Liver (tissue), 8 donors: ENCODE measurements at regions not wholly inside any gene's neighbourhood (a gene's known extent, or its start where the extent isn't known, plus 50 kb on each side); places are given as distances from the start of the nearest gene placed in this dataset.

Experiments
- DNase-seq: peaks from one replicate; pipeline ENCODE4 v3.0.0-alpha.2; 2017; ENCODE audit warnings: low spot score
- H3K27ac ChIP-seq, 2 donors: one replicate each; pipeline ENCODE4 v1.7.0; 2013; ENCODE audit warnings: inconsistent platforms in 2 of 2, low read length in 2 of 2, control low read depth in 1 of 2, low read depth in 1 of 2, mild to moderate bottlenecking in 1 of 2
- H3K27me3 ChIP-seq, 4 donors: one replicate each; pipeline versions ENCODE4 v1.6.1 to v1.7.0; 2013; ENCODE audit warnings: low read length in 3 of 4, inconsistent platforms in 1 of 4, mild to moderate bottlenecking in 1 of 4, moderate library complexity in 1 of 4; ENCODE audit not compliant: control insufficient read depth in 4 of 4, insufficient read depth in 4 of 4
- H3K36me3 ChIP-seq, 4 donors: one replicate each; pipeline versions ENCODE4 v1.6.1 to v1.7.0; 2013; ENCODE audit warnings: low read length in 3 of 4, mild to moderate bottlenecking in 3 of 4, low read depth in 1 of 4, moderate library complexity in 1 of 4; ENCODE audit not compliant: control insufficient read depth in 4 of 4, insufficient read depth in 3 of 4
- H3K4me1 ChIP-seq, 4 donors: one replicate each; pipeline versions ENCODE4 v1.6.1 to v1.7.0; 2013; ENCODE audit warnings: low read length in 3 of 4, mild to moderate bottlenecking in 3 of 4, moderate library complexity in 1 of 4; ENCODE audit not compliant: control insufficient read depth in 4 of 4, insufficient read depth in 4 of 4
- H3K4me3 ChIP-seq, 3 donors: one replicate each; pipeline versions ENCODE4 v1.6.1 to v1.7.0; 2013; ENCODE audit warnings: low read length in 3 of 3, control low read depth in 1 of 3, low read depth in 1 of 3, mild to moderate bottlenecking in 1 of 3
- H3K9ac ChIP-seq, 2 donors: one replicate each; pipeline ENCODE4 v1.7.0; 2013; ENCODE audit warnings: low read length in 2 of 2, mild to moderate bottlenecking in 2 of 2, moderate library complexity in 2 of 2, control low read depth in 1 of 2, low read depth in 1 of 2
- H3K9me3 ChIP-seq, 4 donors: one replicate each; pipeline versions ENCODE4 v1.6.1 to v1.7.0; 2013; ENCODE audit warnings: low read length in 3 of 4; ENCODE audit not compliant: control insufficient read depth in 4 of 4
- ATF3 ChIP-seq: IDR thresholded peaks from 2 replicates; pipeline ENCODE4 v1.6.1; 2016; ENCODE audit warnings: antibody characterized with exemption
- CTCF ChIP-seq: fragments of 150-350 bp; IDR thresholded peaks from 2 replicates; pipeline ENCODE4 v1.5.1; 2017; ENCODE audit warnings: improper control_type of control experiment, low read depth, low read length; ENCODE audit not compliant: missing input control
- EGR1 ChIP-seq, 2 donors: IDR thresholded peaks; 2 replicates each; pipeline ENCODE4 v1.6.1; 2016 to 2018; ENCODE audit warnings: antibody characterized with exemption in 2 of 2, low read depth in 2 of 2
- FOXA1 ChIP-seq: IDR thresholded peaks from 2 replicates; pipeline ENCODE4 v1.6.1; 2016; ENCODE audit warnings: antibody characterized with exemption
- FOXA2 ChIP-seq: IDR thresholded peaks from 2 replicates; pipeline ENCODE4 v1.6.1; 2016; ENCODE audit warnings: antibody characterized with exemption
- HNF4A ChIP-seq, 2 donors: conservative IDR thresholded peaks; 2 replicates each; pipeline ENCODE4 v1.6.1; 2016; ENCODE audit warnings: antibody characterized with exemption in 2 of 2, mild to moderate bottlenecking in 2 of 2
- HNF4G ChIP-seq: IDR thresholded peaks from 2 replicates; pipeline ENCODE4 v1.6.1; 2016; ENCODE audit warnings: antibody characterized with exemption
- JUND ChIP-seq, 2 donors: IDR thresholded peaks; 2 replicates each; pipeline ENCODE4 v1.6.1; 2016; ENCODE audit warnings: antibody characterized with exemption in 2 of 2
- MAX ChIP-seq: IDR thresholded peaks from 2 replicates; pipeline ENCODE4 v1.6.1; 2016; ENCODE audit warnings: antibody characterized with exemption
- RAD21 ChIP-seq, 2 donors: IDR thresholded peaks; 2 replicates each; pipeline ENCODE4 v1.6.1; 2016; ENCODE audit warnings: antibody characterized with exemption in 2 of 2, mild to moderate bottlenecking in 2 of 2
- REST ChIP-seq: IDR thresholded peaks from 2 replicates; pipeline ENCODE4 v1.6.1; 2016; ENCODE audit warnings: antibody characterized with exemption, mild to moderate bottlenecking
- RXRA ChIP-seq, 2 donors: IDR thresholded peaks; 2 replicates each; pipeline ENCODE4 v1.6.1; 2017 to 2018; ENCODE audit warnings: antibody characterized with exemption in 2 of 2, mild to moderate bottlenecking in 1 of 2
- TAF1 ChIP-seq: conservative IDR thresholded peaks from 2 replicates; pipeline ENCODE4 v1.6.1; 2016; ENCODE audit warnings: antibody characterized with exemption, mild to moderate bottlenecking
- YY1 ChIP-seq: IDR thresholded peaks from 2 replicates; pipeline ENCODE4 v1.6.1; 2016; ENCODE audit warnings: antibody characterized with exemption, mild to moderate bottlenecking
- ZBTB33 ChIP-seq: IDR thresholded peaks from 2 replicates; pipeline ENCODE4 v1.6.1; 2016; ENCODE audit warnings: antibody characterized with exemption
- WGBS: extraction: QIAGEN DNeasy Blood & Tissue Kit; methylation state at CpG from one replicate; pipeline ENCODE4 v1.1.7; 2013; 5-methylcytosine and 5-hydroxymethylcytosine counted together
- donor health status: healthy.
- donor health status: healthy.
- donor health status: healthy.
- donor health status: healthy.
- donor health status: healthy.

- no peak overlapping the region for H3K27ac ChIP-seq
- no peak overlapping the region for H3K4me3 ChIP-seq
- H3K36me3 ChIP-seq, result no peaks in the 10 kb centered on the region
- no peaks in the 10 kb centered on the region for H3K4me1 ChIP-seq
- no peak overlapping the region for H3K9ac ChIP-seq
- TF ChIP-seq YY1, result no peak
- no peak for TF ChIP-seq CTCF
- TF ChIP-seq RAD21 (IDR thresholded peaks at IDR 0.05), result no peak
- no peak for TF ChIP-seq EGR1 (IDR thresholded peaks at IDR 0.05; ENCODE audit: low read depth in 2 of 2)
- TF ChIP-seq HNF4G, result no peak
- TF ChIP-seq FOXA2, result no peak
- TF ChIP-seq TAF1, result no peak
- TF ChIP-seq JUND (IDR thresholded peaks at IDR 0.05), result no peak
- TF ChIP-seq HNF4A (conservative IDR thresholded peaks at IDR 0.05), result no peak
- TF ChIP-seq FOXA1, result no peak
- TF ChIP-seq RXRA (IDR thresholded peaks at IDR 0.05), result no peak
- no peak for TF ChIP-seq ATF3
- no peak for TF ChIP-seq ZBTB33
- TF ChIP-seq MAX, result no peak
- no peak for TF ChIP-seq REST
- H3K9me3 ChIP-seq, result no peaks in the 10 kb centered on the region
- no peaks in the 10 kb centered on the region for H3K27me3 ChIP-seq
- DNase-seq, result no peak
- 63% methylated on average over 1 of the region's 1 CpG for WGBS
These were observed 120.0 kb upstream of the IRX1 start for GRCh38 chr5:3475674-3476073.

- Histone ChIP-seq H3K9ac (no peak overlapping the region), H3K4me3 (no peak overlapping the region), H3K4me1 (no peaks in the 10 kb centered on the region), H3K27ac (no peak overlapping the region), H3K27me3 (no peaks in the 10 kb centered on the region), H3K36me3 (no peaks in the 10 kb centered on the region), H3K9me3 (peaks cover 0 to 7% (median 2%) of the 10 kb centered on the region in 4 donors)
- WGBS, result 72% methylated on average over 1 of the region's 1 CpG
- DNase-seq, result no peak
- TF ChIP-seq ZBTB33, result no peak
These were observed 129.2 kb upstream of the IRX1 start for GRCh38 chr5:3466392-3466791.
